ENCODE measurements at regions not wholly inside any gene's neighbourhood (a gene's known extent, or its start where the extent isn't known, plus 50 kb on each side); places are given as distances from the start of the nearest gene placed in this dataset.

- Histone ChIP-seq H3K4me3 (ENCODE audit: insufficient read depth, low read length, poor library complexity, severe bottlenecking) (no peak overlapping the region), H3K27me3 (ENCODE audit: low read length) (no peaks in the 10 kb centered on the region), H3K4me2 (ENCODE audit: low read depth, low read length, poor library complexity, severe bottlenecking) (no peak overlapping the region), H3K36me3 (ENCODE audit: low read length) (no peaks in the 10 kb centered on the region), H3F3A (ENCODE audit: insufficient read depth) (no peaks in the 10 kb centered on the region), H3K79me2 (ENCODE audit: insufficient read depth, low read length) (no peaks in the 10 kb centered on the region), H2AFZ (ENCODE audit: low read depth, low read length, severe bottlenecking) (no peak overlapping the region), H3K27ac (ENCODE audit: low read depth, low read length) (no peak overlapping the region), H3K9ac (ENCODE audit: low read length) (no peak overlapping the region), H3K9me3 (ENCODE audit: insufficient read depth, low read length) (no peaks in the 10 kb centered on the region), H4K20me1 (ENCODE audit: low read depth, low read length) (no peaks in the 10 kb centered on the region), H3K9me2 (replicated peaks; ENCODE audit: insufficient read depth, low read length) (no peaks in the 10 kb centered on the region)
- TF ChIP-seq, protein P1, sequence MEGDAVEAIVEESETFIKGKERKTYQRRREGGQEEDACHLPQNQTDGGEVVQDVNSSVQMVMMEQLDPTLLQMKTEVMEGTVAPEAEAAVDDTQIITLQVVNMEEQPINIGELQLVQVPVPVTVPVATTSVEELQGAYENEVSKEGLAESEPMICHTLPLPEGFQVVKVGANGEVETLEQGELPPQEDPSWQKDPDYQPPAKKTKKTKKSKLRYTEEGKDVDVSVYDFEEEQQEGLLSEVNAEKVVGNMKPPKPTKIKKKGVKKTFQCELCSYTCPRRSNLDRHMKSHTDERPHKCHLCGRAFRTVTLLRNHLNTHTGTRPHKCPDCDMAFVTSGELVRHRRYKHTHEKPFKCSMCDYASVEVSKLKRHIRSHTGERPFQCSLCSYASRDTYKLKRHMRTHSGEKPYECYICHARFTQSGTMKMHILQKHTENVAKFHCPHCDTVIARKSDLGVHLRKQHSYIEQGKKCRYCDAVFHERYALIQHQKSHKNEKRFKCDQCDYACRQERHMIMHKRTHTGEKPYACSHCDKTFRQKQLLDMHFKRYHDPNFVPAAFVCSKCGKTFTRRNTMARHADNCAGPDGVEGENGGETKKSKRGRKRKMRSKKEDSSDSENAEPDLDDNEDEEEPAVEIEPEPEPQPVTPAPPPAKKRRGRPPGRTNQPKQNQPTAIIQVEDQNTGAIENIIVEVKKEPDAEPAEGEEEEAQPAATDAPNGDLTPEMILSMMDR (IDR thresholded peaks at IDR 0.05; ENCODE audit: insufficient read depth, low read length, poor library complexity, severe bottlenecking) = no peak
- no peak for TF ChIP-seq EZH2phosphoT487 (conservative IDR thresholded peaks at IDR 0.05; ENCODE audit: low read length)
Observed at GRCh38 chr7:145134377-145134776, 298.5 kb upstream of the TPK1 start.

- no peak overlapping the region for H3K27ac ChIP-seq (ENCODE audit: low read depth, low read length)
- no peak overlapping the region for H3K9ac ChIP-seq (ENCODE audit: low read length)
- no peaks in the 10 kb centered on the region for H3K36me3 ChIP-seq (ENCODE audit: low read length)
- TF ChIP-seq, protein P1 (IDR thresholded peaks at IDR 0.05; ENCODE audit: insufficient read depth, low read length, poor library complexity, severe bottlenecking) = no peak
- TF ChIP-seq EZH2phosphoT487 (conservative IDR thresholded peaks at IDR 0.05; ENCODE audit: low read length) = no peak
- no peaks in the 10 kb centered on the region for H3K27me3 ChIP-seq (ENCODE audit: low read length)
- no peaks in the 10 kb centered on the region for H4K20me1 ChIP-seq (ENCODE audit: low read depth, low read length)
- no peaks in the 10 kb centered on the region for H3K9me2 ChIP-seq (replicated peaks; ENCODE audit: insufficient read depth, low read length)
- no peaks in the 10 kb centered on the region for H3K79me2 ChIP-seq (ENCODE audit: insufficient read depth, low read length)
- H3F3A ChIP-seq (ENCODE audit: insufficient read depth) = no peaks in the 10 kb centered on the region
- no peak overlapping the region for H2AFZ ChIP-seq (ENCODE audit: low read depth, low read length, severe bottlenecking)
- no peak overlapping the region for H3K4me3 ChIP-seq (ENCODE audit: insufficient read depth, low read length, poor library complexity, severe bottlenecking)
- H3K9me3 ChIP-seq (ENCODE audit: insufficient read depth, low read length) = no peaks in the 10 kb centered on the region
- H3K4me2 ChIP-seq (ENCODE audit: low read depth, low read length, poor library complexity, severe bottlenecking) = no peak overlapping the region
Observed at GRCh38 chr7:145123502-145123901, 287.6 kb upstream of the TPK1 start.

GRCh38 chr7:145106001-145106400 lies 270.1 kb upstream of the TPK1 start:
- no peaks in the 10 kb centered on the region for H3F3A ChIP-seq (ENCODE audit: insufficient read depth)
- H4K20me1 ChIP-seq (ENCODE audit: low read depth, low read length) = no peaks in the 10 kb centered on the region
- H3K9me3 ChIP-seq (ENCODE audit: insufficient read depth, low read length) = no peaks in the 10 kb centered on the region
- TF ChIP-seq, protein P1 (IDR thresholded peaks at IDR 0.05; ENCODE audit: insufficient read depth, low read length, poor library complexity, severe bottlenecking) = no peak
- H3K27ac ChIP-seq (ENCODE audit: low read depth, low read length) = no peak overlapping the region
- no peak overlapping the region for H3K9ac ChIP-seq (ENCODE audit: low read length)
- H3K27me3 ChIP-seq (ENCODE audit: low read length) = no peaks in the 10 kb centered on the region
- H3K36me3 ChIP-seq (ENCODE audit: low read length) = no peaks in the 10 kb centered on the region
- H3K4me3 ChIP-seq (ENCODE audit: insufficient read depth, low read length, poor library complexity, severe bottlenecking) = no peak overlapping the region
- H3K79me2 ChIP-seq (ENCODE audit: insufficient read depth, low read length) = no peaks in the 10 kb centered on the region
- no peaks in the 10 kb centered on the region for H3K9me2 ChIP-seq (replicated peaks; ENCODE audit: insufficient read depth, low read length)
- H3K4me2 ChIP-seq (ENCODE audit: low read depth, low read length, poor library complexity, severe bottlenecking) = no peak overlapping the region
- no peak overlapping the region for H2AFZ ChIP-seq (ENCODE audit: low read depth, low read length, severe bottlenecking)

DNA sequence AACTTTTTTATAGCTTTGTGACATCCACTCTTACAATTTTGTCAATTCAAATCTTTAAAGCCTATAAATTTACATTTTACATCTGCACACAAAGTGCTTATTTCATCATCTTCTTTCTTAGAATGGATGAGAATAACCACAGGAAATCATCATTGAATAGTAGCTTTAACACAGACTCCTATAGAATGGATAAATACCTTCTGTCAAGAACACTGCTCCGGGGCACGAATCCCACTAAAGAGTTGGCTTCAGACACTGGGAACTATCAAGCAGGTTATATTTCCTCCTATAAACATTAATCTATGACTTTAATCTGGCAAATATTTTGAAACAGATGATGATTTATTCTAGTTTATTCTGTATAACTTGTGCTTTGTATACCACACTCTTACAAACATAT lies 269.7 kb upstream of the TPK1 start:
- Histone ChIP-seq H3K4me2 (ENCODE audit: low read depth, low read length, poor library complexity, severe bottlenecking) (no peak overlapping the region), H3K79me2 (ENCODE audit: insufficient read depth, low read length) (no peaks in the 10 kb centered on the region), H3K9ac (ENCODE audit: low read length) (no peak overlapping the region), H4K20me1 (ENCODE audit: low read depth, low read length) (no peaks in the 10 kb centered on the region), H3F3A (ENCODE audit: insufficient read depth) (no peaks in the 10 kb centered on the region), H3K27me3 (ENCODE audit: low read length) (no peaks in the 10 kb centered on the region), H3K27ac (ENCODE audit: low read depth, low read length) (no peak overlapping the region), H3K4me3 (ENCODE audit: insufficient read depth, low read length, poor library complexity, severe bottlenecking) (no peak overlapping the region), H3K9me3 (ENCODE audit: insufficient read depth, low read length) (no peaks in the 10 kb centered on the region), H3K9me2 (replicated peaks; ENCODE audit: insufficient read depth, low read length) (no peaks in the 10 kb centered on the region), H2AFZ (ENCODE audit: low read depth, low read length, severe bottlenecking) (no peak overlapping the region), H3K36me3 (ENCODE audit: low read length) (no peaks in the 10 kb centered on the region)
- TF ChIP-seq EZH2phosphoT487 (conservative IDR thresholded peaks at IDR 0.05; ENCODE audit: low read length) = no peak
- TF ChIP-seq, protein P1 (IDR thresholded peaks at IDR 0.05; ENCODE audit: insufficient read depth, low read length, poor library complexity, severe bottlenecking) = no peak

Data from SU-DHL-6 (cell line).